ENCODE measurements at regions not wholly inside any gene's neighbourhood (a gene's known extent, or its start where the extent isn't known, plus 50 kb on each side); places are given as distances from the start of the nearest gene placed in this dataset.
A peak's percentile ranks its signal among the peaks of the same experiment; 100 is the strongest.

DNA sequence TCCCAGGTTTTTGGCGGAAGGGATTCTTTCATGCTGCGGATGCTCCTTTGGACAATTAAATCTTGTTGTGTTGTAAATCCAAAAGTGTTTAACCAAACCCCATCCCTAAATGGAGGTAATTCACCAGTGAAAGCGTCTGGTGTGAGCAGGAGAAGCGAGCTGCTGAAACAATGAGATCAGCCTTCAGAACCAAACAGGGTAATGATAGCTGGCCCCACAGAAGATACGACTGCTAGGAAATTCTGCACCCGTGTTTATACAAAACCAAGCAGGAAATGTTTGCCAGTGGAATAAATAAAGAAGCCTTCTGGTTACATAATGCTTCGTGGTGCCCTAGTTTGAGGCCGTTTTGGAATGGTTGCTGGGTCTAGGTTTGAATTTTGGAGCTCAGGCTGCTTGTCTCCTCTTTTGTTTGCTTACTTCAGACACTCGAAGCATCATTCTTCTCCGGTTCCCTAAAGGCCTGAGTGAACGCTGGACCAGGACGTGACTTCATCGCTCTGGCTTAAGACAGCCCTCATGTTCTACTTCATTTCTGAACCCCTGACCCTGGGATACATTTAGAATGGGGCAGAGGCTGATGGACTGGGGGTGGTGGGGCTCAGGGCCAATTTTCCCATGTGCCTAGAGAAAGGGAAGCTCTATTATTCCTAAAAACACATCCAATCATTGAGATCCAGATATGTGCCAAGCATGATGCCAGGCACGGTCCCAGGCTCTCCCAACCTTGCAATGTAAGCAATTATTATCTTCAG lies 61.6 kb upstream of the JAG1 start:
- H3K4me3 ChIP-seq (replicated peaks in 1 of 3; ENCODE audit: insufficient read depth in 1 of 3, low read depth in 2 of 3, low read length in 3 of 3), result no peak overlapping the region
- no peaks in the 10 kb centered on the region for H4K20me1 ChIP-seq (ENCODE audit: insufficient read depth, low read length)
- peaks cover 14% of the 10 kb centered on the region for H3K4me1 ChIP-seq (ENCODE audit: insufficient read depth, low read length)
- no TSS peak for BruUV-seq (replicated peaks)
- TF ChIP-seq MAFK (conservative IDR thresholded peaks at IDR 0.05 in 1 of 2, IDR thresholded peaks at IDR 0.05 in 1 of 2; ENCODE audit: low read length in 2 of 2), result peak; percentile 20 to 25; a peak in 1 of 4 replicates
- TF ChIP-seq, protein P1, sequence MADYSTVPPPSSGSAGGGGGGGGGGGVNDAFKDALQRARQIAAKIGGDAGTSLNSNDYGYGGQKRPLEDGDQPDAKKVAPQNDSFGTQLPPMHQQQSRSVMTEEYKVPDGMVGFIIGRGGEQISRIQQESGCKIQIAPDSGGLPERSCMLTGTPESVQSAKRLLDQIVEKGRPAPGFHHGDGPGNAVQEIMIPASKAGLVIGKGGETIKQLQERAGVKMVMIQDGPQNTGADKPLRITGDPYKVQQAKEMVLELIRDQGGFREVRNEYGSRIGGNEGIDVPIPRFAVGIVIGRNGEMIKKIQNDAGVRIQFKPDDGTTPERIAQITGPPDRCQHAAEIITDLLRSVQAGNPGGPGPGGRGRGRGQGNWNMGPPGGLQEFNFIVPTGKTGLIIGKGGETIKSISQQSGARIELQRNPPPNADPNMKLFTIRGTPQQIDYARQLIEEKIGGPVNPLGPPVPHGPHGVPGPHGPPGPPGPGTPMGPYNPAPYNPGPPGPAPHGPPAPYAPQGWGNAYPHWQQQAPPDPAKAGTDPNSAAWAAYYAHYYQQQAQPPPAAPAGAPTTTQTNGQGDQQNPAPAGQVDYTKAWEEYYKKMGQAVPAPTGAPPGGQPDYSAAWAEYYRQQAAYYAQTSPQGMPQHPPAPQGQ (CRISPR knock-in tag; IDR thresholded peaks at IDR 0.05; ENCODE audit: borderline replicate concordance), result no peak
- in situ Hi-C loops (cut with HindIII; ENCODE audit: extremely low pct_ligation_motif_present, low pct_unique_long_range_greater_than_20kb), result no loop called here
- no peaks in the 10 kb centered on the region for H3K9me3 ChIP-seq (ENCODE audit: low read length)
- no peaks in the 10 kb centered on the region for H3K27me3 ChIP-seq (ENCODE audit: control insufficient read depth in 1 of 2, insufficient read depth in 2 of 2, low read length in 2 of 2)
- H2AFZ ChIP-seq (ENCODE audit: low read length), result no peak overlapping the region
- no peak overlapping the region for H3K27ac ChIP-seq (ENCODE audit: extremely low read length, insufficient read depth, low read length)
- ChIA-PET POLR2A (no interaction called here), CTCF (ENCODE audit: low intra/inter-chr PET ratio, low total read pairs) (no interaction called here)
- FAIRE-seq (no peak), ATAC-seq (no peak), DNase-seq (ENCODE audit: low spot score) (no peak)
- 66% methylated on average over 14 of the region's 14 CpGs for WGBS (ENCODE audit: low lambda C conversion rate)
- no peak overlapping the region for H3K9ac ChIP-seq (ENCODE audit: insufficient read depth, low read depth, low read length)
- no peak overlapping the region for H3K4me2 ChIP-seq (ENCODE audit: low read depth, low read length)
- H3K79me2 ChIP-seq (ENCODE audit: insufficient read depth, low read length), result no peaks in the 10 kb centered on the region
- intact Hi-C loops (cut with micrococcal nuclease; ENCODE audit: unreplicated experiment), result no loop called here
- H3K36me3 ChIP-seq (replicated peaks in 1 of 2; ENCODE audit: control insufficient read depth in 1 of 2, insufficient read depth in 2 of 2, low read length in 2 of 2), result no peaks in the 10 kb centered on the region

DNA sequence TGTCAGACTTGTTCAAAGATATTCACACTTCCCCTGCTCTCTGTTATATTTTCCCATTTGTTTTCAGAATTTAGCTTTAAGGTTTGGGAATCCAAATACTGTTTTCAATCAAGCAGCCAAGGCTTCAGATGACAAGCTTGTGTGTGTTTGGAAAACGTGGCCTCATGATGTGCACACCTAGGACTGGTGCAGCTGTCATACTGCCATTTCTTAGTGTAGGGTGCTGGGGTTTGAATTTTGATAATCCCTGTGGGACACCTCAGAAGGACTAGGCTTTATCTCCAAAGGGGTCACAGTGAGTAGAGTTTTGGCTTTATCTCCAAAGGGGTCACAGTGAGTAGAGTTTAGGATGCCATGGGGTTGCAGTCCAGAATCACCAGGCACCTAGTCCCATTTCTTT lies 65.3 kb upstream of the JAG1 start:
- Histone ChIP-seq H3K9me3 (ENCODE audit: low read length) (no peaks in the 10 kb centered on the region), H3K4me2 (ENCODE audit: low read depth, low read length) (peak overlapping the region; percentile 69), H3K27ac (ENCODE audit: extremely low read length, insufficient read depth, low read length) (no peak overlapping the region), H4K20me1 (ENCODE audit: insufficient read depth, low read length) (no peaks in the 10 kb centered on the region), H3K4me1 (ENCODE audit: insufficient read depth, low read length) (peaks cover 20% of the 10 kb centered on the region), H3K4me3 (replicated peaks in 1 of 3; ENCODE audit: insufficient read depth in 1 of 3, low read depth in 2 of 3, low read length in 3 of 3) (peak overlapping the region in 2 of 3 experiments; percentile 27 to 36; a peak in 3 of 6 replicates), H2AFZ (ENCODE audit: low read length) (peak overlapping the region; percentile 8), H3K36me3 (replicated peaks in 1 of 2; ENCODE audit: control insufficient read depth in 1 of 2, insufficient read depth in 2 of 2, low read length in 2 of 2) (no peaks in the 10 kb centered on the region), H3K9ac (ENCODE audit: insufficient read depth, low read depth, low read length) (no peak overlapping the region), H3K27me3 (ENCODE audit: control insufficient read depth in 1 of 2, insufficient read depth in 2 of 2, low read length in 2 of 2) (no peaks in the 10 kb centered on the region), H3K79me2 (ENCODE audit: insufficient read depth, low read length) (no peaks in the 10 kb centered on the region)
- FAIRE-seq, result no peak
- BruUV-seq (replicated peaks), result no TSS peak
- in situ Hi-C loops (cut with HindIII; ENCODE audit: extremely low pct_ligation_motif_present, low pct_unique_long_range_greater_than_20kb), result no loop called here
- DNase-seq (ENCODE audit: low spot score), result no peak
- POLR2A ChIA-PET, result interaction anchor here (1.1 kb wide), 1 partner anchor 64 kb away, joined by 3 read pairs; no protein-coding TSS in a partner anchor
- ATAC-seq, result peak; percentile 61
- CTCF ChIA-PET (ENCODE audit: low intra/inter-chr PET ratio, low total read pairs), result no interaction called here
- intact Hi-C loops (cut with micrococcal nuclease; ENCODE audit: unreplicated experiment), result no loop called here
- 7% methylated on average over 1 of the region's 1 CpG for WGBS (ENCODE audit: low lambda C conversion rate)
- TF ChIP-seq, protein P2, sequence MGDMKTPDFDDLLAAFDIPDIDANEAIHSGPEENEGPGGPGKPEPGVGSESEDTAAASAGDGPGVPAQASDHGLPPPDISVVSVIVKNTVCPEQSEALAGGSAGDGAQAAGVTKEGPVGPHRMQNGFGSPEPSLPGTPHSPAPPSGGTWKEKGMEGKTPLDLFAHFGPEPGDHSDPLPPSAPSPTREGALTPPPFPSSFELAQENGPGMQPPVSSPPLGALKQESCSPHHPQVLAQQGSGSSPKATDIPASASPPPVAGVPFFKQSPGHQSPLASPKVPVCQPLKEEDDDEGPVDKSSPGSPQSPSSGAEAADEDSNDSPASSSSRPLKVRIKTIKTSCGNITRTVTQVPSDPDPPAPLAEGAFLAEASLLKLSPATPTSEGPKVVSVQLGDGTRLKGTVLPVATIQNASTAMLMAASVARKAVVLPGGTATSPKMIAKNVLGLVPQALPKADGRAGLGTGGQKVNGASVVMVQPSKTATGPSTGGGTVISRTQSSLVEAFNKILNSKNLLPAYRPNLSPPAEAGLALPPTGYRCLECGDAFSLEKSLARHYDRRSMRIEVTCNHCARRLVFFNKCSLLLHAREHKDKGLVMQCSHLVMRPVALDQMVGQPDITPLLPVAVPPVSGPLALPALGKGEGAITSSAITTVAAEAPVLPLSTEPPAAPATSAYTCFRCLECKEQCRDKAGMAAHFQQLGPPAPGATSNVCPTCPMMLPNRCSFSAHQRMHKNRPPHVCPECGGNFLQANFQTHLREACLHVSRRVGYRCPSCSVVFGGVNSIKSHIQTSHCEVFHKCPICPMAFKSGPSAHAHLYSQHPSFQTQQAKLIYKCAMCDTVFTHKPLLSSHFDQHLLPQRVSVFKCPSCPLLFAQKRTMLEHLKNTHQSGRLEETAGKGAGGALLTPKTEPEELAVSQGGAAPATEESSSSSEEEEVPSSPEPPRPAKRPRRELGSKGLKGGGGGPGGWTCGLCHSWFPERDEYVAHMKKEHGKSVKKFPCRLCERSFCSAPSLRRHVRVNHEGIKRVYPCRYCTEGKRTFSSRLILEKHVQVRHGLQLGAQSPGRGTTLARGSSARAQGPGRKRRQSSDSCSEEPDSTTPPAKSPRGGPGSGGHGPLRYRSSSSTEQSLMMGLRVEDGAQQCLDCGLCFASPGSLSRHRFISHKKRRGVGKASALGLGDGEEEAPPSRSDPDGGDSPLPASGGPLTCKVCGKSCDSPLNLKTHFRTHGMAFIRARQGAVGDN (CRISPR knock-in tag; IDR thresholded peaks at IDR 0.05), result no peak
- TF ChIP-seq ZNF790 (CRISPR knock-in tag; IDR thresholded peaks at IDR 0.05; ENCODE audit: borderline replicate concordance) (no peak), PAF1 (CRISPR knock-in tag; IDR thresholded peaks at IDR 0.05) (no peak), KDM1A (CRISPR knock-in tag; IDR thresholded peaks at IDR 0.05) (no peak), FOXC1 (CRISPR knock-in tag; IDR thresholded peaks at IDR 0.05; ENCODE audit: borderline replicate concordance) (no peak), ZNF567 (CRISPR knock-in tag; IDR thresholded peaks at IDR 0.05; ENCODE audit: borderline replicate concordance) (no peak), ZFP90 (CRISPR knock-in tag; IDR thresholded peaks at IDR 0.05; ENCODE audit: borderline replicate concordance) (no peak), ZBTB3 (CRISPR knock-in tag; IDR thresholded peaks at IDR 0.05; ENCODE audit: borderline replicate concordance, low read depth) (no peak)
